Natural killer cell (primary cell): ENCODE measurements at regions not wholly inside any gene's neighbourhood (a gene's known extent, or its start where the extent isn't known, plus 50 kb on each side); places are given as distances from the start of the nearest gene placed in this dataset.

Experiments
- ATAC-seq, 3 donors: fragments of 150-1000 bp in 2 of 3; fragments of 200-7000 bp in 1 of 3; cut with Tn5 transposase; 1 replicate in 1 of 3; 2 replicates in 2 of 3; pipeline ENCODE4 v1.10.0; 2021; ENCODE audit warnings: mild to moderate bottlenecking in 2 of 3, moderate library complexity in 2 of 3
- DNase-seq, 2 donors: peaks; one replicate each; pipeline versions ENCODE4 v3.0.0 to v3.0.0-alpha.2; 2013 to 2021; ENCODE audit warnings: mixed read lengths in 1 of 2
- H3K27ac ChIP-seq: one replicate; pipeline ENCODE4 v1.5.1; 2013; ENCODE audit warnings: mild to moderate bottlenecking, low read length
- H3K27me3 ChIP-seq: one replicate; pipeline ENCODE4 v1.6.1; 2013; ENCODE audit warnings: low read length; ENCODE audit not compliant: control insufficient read depth, insufficient read depth
- H3K36me3 ChIP-seq: one replicate; pipeline ENCODE4 v1.6.1; 2013; ENCODE audit warnings: low read length; ENCODE audit not compliant: control insufficient read depth, insufficient read depth
- H3K4me1 ChIP-seq: one replicate; pipeline ENCODE4 v1.6.1; 2013; ENCODE audit warnings: low read length; ENCODE audit not compliant: control insufficient read depth, insufficient read depth
- H3K4me3 ChIP-seq: one replicate; pipeline ENCODE4 v1.5.1; 2013; ENCODE audit warnings: low read length
- H3K9me3 ChIP-seq: one replicate; pipeline ENCODE4 v1.6.1; 2013; ENCODE audit warnings: low read length; ENCODE audit not compliant: control insufficient read depth, insufficient read depth
- H3K27ac Mint-ChIP-seq, 2 donors: one replicate each; pipeline ENCODE4 v1.8.0; 2022; ENCODE audit warnings: mild to moderate bottlenecking in 2 of 2, mixed read lengths in 2 of 2, moderate library complexity in 1 of 2
- H3K27me3 Mint-ChIP-seq, 2 donors: one replicate each; pipeline ENCODE4 v1.8.0; 2022; ENCODE audit warnings: low read depth in 2 of 2, mixed read lengths in 2 of 2
- H3K36me3 Mint-ChIP-seq: one replicate; pipeline ENCODE4 v1.8.0; 2022; ENCODE audit warnings: mixed read lengths
- H3K4me1 Mint-ChIP-seq, 2 donors: one replicate each; pipeline ENCODE4 v1.8.0; 2022; ENCODE audit warnings: mixed read lengths in 2 of 2
- H3K4me3 Mint-ChIP-seq: one replicate; pipeline ENCODE4 v1.8.0; 2022; ENCODE audit warnings: mild to moderate bottlenecking, moderate library complexity, mixed read lengths
- H3K9me3 Mint-ChIP-seq, 2 donors: one replicate each; pipeline ENCODE4 v1.8.0; 2022; ENCODE audit warnings: mixed read lengths in 2 of 2
- WGBS: methylation state at CpG from one replicate; pipeline ENCODE4 v1.1.7; 2013; ENCODE audit warnings: missing lambda C conversion rate; ENCODE audit not compliant: insufficient coverage; 5-methylcytosine and 5-hydroxymethylcytosine counted together
- intact Hi-C: fragments of 100-400 bp; cut with micrococcal nuclease; formaldehyde crosslinking; loops from one replicate; pipeline ENCODE4 v1.14.2; 2022
- TF ChIP-seq, protein P1 (sequence below): fragments of 200-600 bp; IDR thresholded peaks from one replicate; pipeline ENCODE4 v1.8.0; 2022; ENCODE audit warnings: antibody characterized with exemption

GRCh38 chr20:61044499-61044898, 207.6 kb upstream of the CDH4 start:
- Histone ChIP-seq H3K9me3 (no peaks in the 10 kb centered on the region), H3K27ac (no peak overlapping the region), H3K4me1 (no peaks in the 10 kb centered on the region), H3K36me3 (no peaks in the 10 kb centered on the region), H3K4me3 (no peak overlapping the region), H3K27me3 (no peaks in the 10 kb centered on the region)
- Mint-ChIP-seq H3K4me3 (no peak overlapping the region), H3K36me3 (no peaks in the 10 kb centered on the region), H3K27ac (no peak overlapping the region), H3K4me1 (no peaks in the 10 kb centered on the region), H3K27me3 (no peaks in the 10 kb centered on the region), H3K9me3 (no peaks in the 10 kb centered on the region)
- TF ChIP-seq, protein P1, sequence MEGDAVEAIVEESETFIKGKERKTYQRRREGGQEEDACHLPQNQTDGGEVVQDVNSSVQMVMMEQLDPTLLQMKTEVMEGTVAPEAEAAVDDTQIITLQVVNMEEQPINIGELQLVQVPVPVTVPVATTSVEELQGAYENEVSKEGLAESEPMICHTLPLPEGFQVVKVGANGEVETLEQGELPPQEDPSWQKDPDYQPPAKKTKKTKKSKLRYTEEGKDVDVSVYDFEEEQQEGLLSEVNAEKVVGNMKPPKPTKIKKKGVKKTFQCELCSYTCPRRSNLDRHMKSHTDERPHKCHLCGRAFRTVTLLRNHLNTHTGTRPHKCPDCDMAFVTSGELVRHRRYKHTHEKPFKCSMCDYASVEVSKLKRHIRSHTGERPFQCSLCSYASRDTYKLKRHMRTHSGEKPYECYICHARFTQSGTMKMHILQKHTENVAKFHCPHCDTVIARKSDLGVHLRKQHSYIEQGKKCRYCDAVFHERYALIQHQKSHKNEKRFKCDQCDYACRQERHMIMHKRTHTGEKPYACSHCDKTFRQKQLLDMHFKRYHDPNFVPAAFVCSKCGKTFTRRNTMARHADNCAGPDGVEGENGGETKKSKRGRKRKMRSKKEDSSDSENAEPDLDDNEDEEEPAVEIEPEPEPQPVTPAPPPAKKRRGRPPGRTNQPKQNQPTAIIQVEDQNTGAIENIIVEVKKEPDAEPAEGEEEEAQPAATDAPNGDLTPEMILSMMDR, result no peak
- no peak for ATAC-seq
- intact Hi-C loops, result no loop called here
- DNase-seq, result no peak
- WGBS, result 49% methylated on average over 4 of the region's 4 CpGs

DNA sequence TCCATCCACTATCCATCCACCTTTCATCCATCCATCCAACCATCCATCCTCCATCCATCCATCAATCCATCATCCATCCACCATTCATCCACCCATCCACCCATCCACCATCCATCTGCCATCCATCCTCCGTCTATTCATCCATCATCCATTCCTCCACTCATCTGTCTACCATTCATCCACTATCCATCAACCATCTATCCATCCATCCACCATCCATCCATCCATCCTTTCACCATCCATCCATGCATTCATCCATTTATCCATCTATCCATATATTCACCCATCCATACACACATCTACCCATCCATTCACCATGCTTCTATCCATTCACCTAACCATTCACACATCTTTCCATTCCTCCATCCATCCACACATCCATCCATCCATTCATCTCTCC, 207.0 kb upstream of the CDH4 start:
- no peak overlapping the region for H3K4me3 ChIP-seq
- no peak overlapping the region for H3K27ac Mint-ChIP-seq
- intact Hi-C loops, result no loop called here
- no peaks in the 10 kb centered on the region for H3K4me1 ChIP-seq
- ATAC-seq (no peak), DNase-seq (no peak)
- H3K4me3 Mint-ChIP-seq, result no peak overlapping the region
- H3K27me3 ChIP-seq, result no peaks in the 10 kb centered on the region
- H3K27ac ChIP-seq, result no peak overlapping the region
- no peaks in the 10 kb centered on the region for H3K9me3 ChIP-seq
- TF ChIP-seq, protein P1, result no peak
- no peaks in the 10 kb centered on the region for H3K27me3 Mint-ChIP-seq
- 94% methylated on average over 1 of the region's 1 CpG for WGBS
- no peaks in the 10 kb centered on the region for H3K9me3 Mint-ChIP-seq
- H3K36me3 Mint-ChIP-seq, result no peaks in the 10 kb centered on the region
- no peaks in the 10 kb centered on the region for H3K4me1 Mint-ChIP-seq
- no peaks in the 10 kb centered on the region for H3K36me3 ChIP-seq

GRCh38 chr20:61045876-61046585, 206.0 kb upstream of the CDH4 start:
- H3K27ac Mint-ChIP-seq, result no peak overlapping the region
- no peaks in the 10 kb centered on the region for H3K9me3 Mint-ChIP-seq
- Histone ChIP-seq H3K27me3 (no peaks in the 10 kb centered on the region), H3K9me3 (no peaks in the 10 kb centered on the region), H3K4me1 (no peaks in the 10 kb centered on the region), H3K4me3 (no peak overlapping the region), H3K36me3 (no peaks in the 10 kb centered on the region), H3K27ac (no peak overlapping the region)
- H3K4me1 Mint-ChIP-seq, result no peaks in the 10 kb centered on the region
- DNase-seq, result no peak
- intact Hi-C loops, result no loop called here
- no peak overlapping the region for H3K4me3 Mint-ChIP-seq
- TF ChIP-seq, protein P1, result no peak
- no peaks in the 10 kb centered on the region for H3K36me3 Mint-ChIP-seq
- WGBS, result 63% methylated on average over 3 of the region's 3 CpGs
- ATAC-seq, result no peak
- H3K27me3 Mint-ChIP-seq, result no peaks in the 10 kb centered on the region

GRCh38 chr20:61046721-61047351, 205.2 kb upstream of the CDH4 start:
- WGBS, result 83% methylated on average over 9 of the region's 9 CpGs
- no peaks in the 10 kb centered on the region for H3K36me3 Mint-ChIP-seq

More at GRCh38 chr20:61046721-61047351, 205.2 kb upstream of the CDH4 start:
- intact Hi-C loops, result no loop called here
- TF ChIP-seq, protein P1, result no peak
- Mint-ChIP-seq H3K27ac (no peak overlapping the region), H3K4me3 (no peak overlapping the region), H3K9me3 (no peaks in the 10 kb centered on the region), H3K4me1 (no peaks in the 10 kb centered on the region), H3K27me3 (no peaks in the 10 kb centered on the region)
- ATAC-seq (no peak), DNase-seq (no peak)
- no peaks in the 10 kb centered on the region for H3K36me3 ChIP-seq
- no peaks in the 10 kb centered on the region for H3K27me3 ChIP-seq
- H3K4me3 ChIP-seq, result no peak overlapping the region
- H3K27ac ChIP-seq, result no peak overlapping the region
- H3K4me1 ChIP-seq, result no peaks in the 10 kb centered on the region
- no peaks in the 10 kb centered on the region for H3K9me3 ChIP-seq
